Peyer's patch (tissue), 4 donors: ENCODE measurements at regions not wholly inside any gene's neighbourhood (a gene's known extent, or its start where the extent isn't known, plus 50 kb on each side); places are given as distances from the start of the nearest gene placed in this dataset.
"Not testable (repeated sequence)": the region's sequence is repeated elsewhere in the genome, so short reads cannot be mapped to it uniquely, and the experiment has no call there.

Experiments
- CTCF ChIP-seq, 6 experiments: fragments of 450-650 bp in 4 of 6; fragments of 200-600 bp in 2 of 6; sonication (generic) in 1 of 6; IDR thresholded peaks; one replicate each; pipeline ENCODE4 v1.5.1; 2017 to 2019; ENCODE audit warnings: antibody characterized with exemption in 6 of 6, mild to moderate bottlenecking in 3 of 6, moderate library complexity in 1 of 6
- POLR2A ChIP-seq, 2 donors: fragments of 450-650 bp; IDR thresholded peaks; one replicate each; pipeline ENCODE4 v1.5.1; 2017; ENCODE audit warnings: antibody characterized with exemption in 2 of 2, mild to moderate bottlenecking in 2 of 2, moderate library complexity in 2 of 2

GRCh38 chr5:74523698-74524097 is 116.8 kb downstream of the ENC1 start:
- TF ChIP-seq POLR2A, CTCF (IDR thresholded peaks at IDR 0.05): not testable (repeated sequence)
